ENCODE measurements at regions not wholly inside any gene's neighbourhood (a gene's known extent, or its start where the extent isn't known, plus 50 kb on each side); places are given as distances from the start of the nearest gene placed in this dataset.
"Not testable (repeated sequence)": the region's sequence is repeated elsewhere in the genome, so short reads cannot be mapped to it uniquely, and the experiment has no call there.

- CTCF ChIA-PET, result no interaction called here
- Mint-ChIP-seq H3K4me3 (no peak overlapping the region), H3K27ac (no peak overlapping the region), H3K9me3 (peaks cover 8% of the 10 kb centered on the region), H3K27me3 (ENCODE audit: low read depth) (no peaks in the 10 kb centered on the region), H3K4me1 (peaks cover 23% of the 10 kb centered on the region), H3K36me3 (peaks cover 5% of the 10 kb centered on the region)
- no peak for TF ChIP-seq EMX1 (CRISPR knock-in tag; IDR thresholded peaks at IDR 0.05)
- no peak for TF ChIP-seq ZNF512 (CRISPR knock-in tag; IDR thresholded peaks at IDR 0.05; ENCODE audit: borderline replicate concordance)
- no peak for TF ChIP-seq MLX (CRISPR knock-in tag; IDR thresholded peaks at IDR 0.05)
- no peak for TF ChIP-seq NFATC4 (CRISPR knock-in tag; IDR thresholded peaks at IDR 0.05)
- no peak for TF ChIP-seq ARID4B (CRISPR knock-in tag; IDR thresholded peaks at IDR 0.05; ENCODE audit: borderline replicate concordance)
- no peak for TF ChIP-seq ZBTB43 (CRISPR knock-in tag; IDR thresholded peaks at IDR 0.05)
- no peak for TF ChIP-seq MAX (CRISPR knock-in tag; IDR thresholded peaks at IDR 0.05)
- no peak for TF ChIP-seq CREB1 (CRISPR knock-in tag; IDR thresholded peaks at IDR 0.05)
- no peak for TF ChIP-seq ZMAT4 (CRISPR knock-in tag; IDR thresholded peaks at IDR 0.05)
- no peak for TF ChIP-seq FOXK1 (CRISPR knock-in tag; IDR thresholded peaks at IDR 0.05)
- TF ChIP-seq ZBTB21 (CRISPR knock-in tag; IDR thresholded peaks at IDR 0.05; ENCODE audit: borderline replicate concordance), result no peak
- TF ChIP-seq CREM (CRISPR knock-in tag; IDR thresholded peaks at IDR 0.05), result no peak
- no peak for TF ChIP-seq PREB (CRISPR knock-in tag; IDR thresholded peaks at IDR 0.05; ENCODE audit: borderline replicate concordance)
- no peak for TF ChIP-seq KAT7 (CRISPR knock-in tag; IDR thresholded peaks at IDR 0.05; ENCODE audit: borderline replicate concordance)
- TF ChIP-seq ZNF423 (CRISPR knock-in tag; IDR thresholded peaks at IDR 0.05), result no peak
- no peak for TF ChIP-seq ZNF425 (CRISPR knock-in tag; conservative IDR thresholded peaks at IDR 0.05)
- no peak for TF ChIP-seq CDX4 (CRISPR knock-in tag; IDR thresholded peaks at IDR 0.05; ENCODE audit: borderline replicate concordance)
- no peak for TF ChIP-seq NFE2L1 (CRISPR knock-in tag; IDR thresholded peaks at IDR 0.05)
- ATAC-seq (no peak), DNase-seq (ENCODE audit: low spot score) (no peak)
- POLR2A ChIA-PET, result no interaction called here
Observed at GRCh38 chr13:58343076-58343475, 711.5 kb downstream of the PCDH17 start.

- DNase-seq (ENCODE audit: low spot score); ATAC-seq; H3K4me1 Mint-ChIP-seq; H3K27ac Mint-ChIP-seq; H3K4me3 Mint-ChIP-seq; H3K27me3 Mint-ChIP-seq (ENCODE audit: low read depth); CTCF ChIA-PET; POLR2A ChIA-PET: not testable (repeated sequence)
- H3K9me3 Mint-ChIP-seq, result peaks cover 59% of the 10 kb centered on the region
- H3K36me3 Mint-ChIP-seq, result peaks cover 36% of the 10 kb centered on the region
Observed at GRCh38 chr13:58352100-58352499, 720.6 kb downstream of the PCDH17 start.

Measured in WTC11 (cell line).